Activated CD8-positive, alpha-beta memory T cell treated with anti-CD3 and anti-CD28 coated beads for 36 hours (primary cell): ENCODE measurements at regions not wholly inside any gene's neighbourhood (a gene's known extent, or its start where the extent isn't known, plus 50 kb on each side); places are given as distances from the start of the nearest gene placed in this dataset.

Experiments
- CTCF ChIA-PET: fragments of 350-600 bp; sonication (Branson Sonifier 250); formaldehyde crosslinking; loops from one replicate; lab custom pipeline; 2021; ENCODE audit warnings: antibody characterized with exemption; lab: Charles Lee
- POLR2A ChIA-PET: fragments of 350-600 bp; sonication (Branson Sonifier 250); formaldehyde crosslinking; loops from one replicate; lab custom pipeline; 2021; ENCODE audit warnings: antibody characterized with exemption; lab: Charles Lee

GRCh38 chr10:44759122-44759521, 152.0 kb upstream of the TMEM72 start:
- CTCF ChIA-PET = no interaction called here
- POLR2A ChIA-PET = no interaction called here

- POLR2A ChIA-PET = no interaction called here
- CTCF ChIA-PET = no interaction called here
Observed at GRCh38 chr10:44760513-44760912, 150.6 kb upstream of the TMEM72 start.

- ChIA-PET CTCF (no interaction called here), POLR2A (no interaction called here)
Observed at GRCh38 chr10:44761076-44761475, 150.1 kb upstream of the TMEM72 start.

GRCh38 chr10:44763331-44763730, 147.8 kb upstream of the TMEM72 start:
- POLR2A ChIA-PET = no interaction called here
- CTCF ChIA-PET = no interaction called here

GRCh38 chr10:44765299-44765698, 145.8 kb upstream of the TMEM72 start:
- ChIA-PET POLR2A (no interaction called here), CTCF (no interaction called here)

- CTCF ChIA-PET = no interaction called here
- POLR2A ChIA-PET = no interaction called here
Observed at GRCh38 chr10:44766631-44767030, 144.5 kb upstream of the TMEM72 start.

- POLR2A ChIA-PET = no interaction called here
- CTCF ChIA-PET = no interaction called here
Observed at GRCh38 chr10:44769450-44769849, 141.7 kb upstream of the TMEM72 start.

- ChIA-PET POLR2A (no interaction called here), CTCF (no interaction called here)
Observed at GRCh38 chr10:44771233-44771995, 139.7 kb upstream of the TMEM72 start.

GRCh38 chr10:44773565-44773964, 137.6 kb upstream of the TMEM72 start:
- ChIA-PET CTCF (no interaction called here), POLR2A (no interaction called here)

- CTCF ChIA-PET = no interaction called here
- POLR2A ChIA-PET = no interaction called here
Observed at GRCh38 chr10:44774676-44775401, 136.3 kb upstream of the TMEM72 start.

- POLR2A ChIA-PET = no interaction called here
- CTCF ChIA-PET = no interaction called here
Observed at GRCh38 chr10:44775402-44775741, 135.8 kb upstream of the TMEM72 start.

GRCh38 chr10:44776181-44776580, 135.0 kb upstream of the TMEM72 start:
- POLR2A ChIA-PET = no interaction called here
- CTCF ChIA-PET = no interaction called here

GRCh38 chr10:44779511-44779910, 131.6 kb upstream of the TMEM72 start:
- POLR2A ChIA-PET = no interaction called here
- CTCF ChIA-PET = no interaction called here

GRCh38 chr10:44780426-44780825, 130.7 kb upstream of the TMEM72 start:
- POLR2A ChIA-PET = no interaction called here
- CTCF ChIA-PET = no interaction called here

- POLR2A ChIA-PET = no interaction called here
- CTCF ChIA-PET = no interaction called here
Observed at GRCh38 chr10:44781131-44781530, 130.0 kb upstream of the TMEM72 start.

GRCh38 chr10:44786286-44786850, 124.8 kb upstream of the TMEM72 start:
- CTCF ChIA-PET = no interaction called here
- POLR2A ChIA-PET = no interaction called here

GRCh38 chr10:44787480-44788075, 123.6 kb upstream of the TMEM72 start:
- ChIA-PET POLR2A (no interaction called here), CTCF (no interaction called here)

GRCh38 chr10:44788147-44789129, 122.7 kb upstream of the TMEM72 start:
- CTCF ChIA-PET = no interaction called here
- POLR2A ChIA-PET = no interaction called here

- ChIA-PET POLR2A (no interaction called here), CTCF (no interaction called here)
Observed at GRCh38 chr10:44792119-44792775, 118.9 kb upstream of the TMEM72 start.
